GM12891 (cell line): ENCODE measurements at regions not wholly inside any gene's neighbourhood (a gene's known extent, or its start where the extent isn't known, plus 50 kb on each side); places are given as distances from the start of the nearest gene placed in this dataset.
"Not testable (repeated sequence)": the region's sequence is repeated elsewhere in the genome, so short reads cannot be mapped to it uniquely, and the experiment has no call there.

ENCODE experiments used
- PAX5 ChIP-seq: IDR thresholded peaks from 2 replicates; pipeline ENCODE4 v1.6.1; 2011; ENCODE audit warnings: low read length, moderate library complexity, mild to moderate bottlenecking; ENCODE audit not compliant: insufficient read depth, severe bottlenecking
- POLR2A ChIP-seq: IDR thresholded peaks from 2 replicates; pipeline ENCODE4 v1.6.1; 2011; ENCODE audit warnings: low read depth, low read length, control low read depth
- POLR2AphosphoS5 ChIP-seq: IDR thresholded peaks from 2 replicates; pipeline ENCODE4 v1.6.1; 2011; ENCODE audit warnings: low read depth, low read length, control low read depth
- SPI1 ChIP-seq: IDR thresholded peaks from 2 replicates; pipeline ENCODE4 v1.6.1; 2011; ENCODE audit warnings: low read depth, low read length, control low read depth
- TAF1 ChIP-seq: IDR thresholded peaks from 2 replicates; pipeline ENCODE4 v1.6.1; 2011; ENCODE audit warnings: low read depth, low read length, control low read depth

GRCh38 chr1:96564401-96564800 lies 157.2 kb upstream of the PTBP2 start:
- not testable (repeated sequence) for TF ChIP-seq POLR2AphosphoS5, POLR2A, TAF1, PAX5, SPI1
